ENCODE measurements at regions not wholly inside any gene's neighbourhood (a gene's known extent, or its start where the extent isn't known, plus 50 kb on each side); places are given as distances from the start of the nearest gene placed in this dataset.

GRCh38 chr3:19598870-19599269 is 335.1 kb downstream of the EFHB start:
- Histone ChIP-seq H3K27me3 (ENCODE audit: control insufficient read depth, insufficient read depth, low read length) (no peaks in the 10 kb centered on the region), H3K27ac (ENCODE audit: low read length) (no peak overlapping the region), H3K36me3 (ENCODE audit: control insufficient read depth, low read depth, low read length) (no peaks in the 10 kb centered on the region), H3K9ac (ENCODE audit: low read length) (no peak overlapping the region), H3K4me1 (ENCODE audit: control insufficient read depth, low read depth, low read length) (no peaks in the 10 kb centered on the region), H3K4me3 (ENCODE audit: low read length) (no peak overlapping the region), H3K9me3 (ENCODE audit: control insufficient read depth, low read depth, low read length) (no peaks in the 10 kb centered on the region)

- Histone ChIP-seq H3K9ac (ENCODE audit: low read length) (no peak overlapping the region), H3K9me3 (ENCODE audit: control insufficient read depth, low read depth, low read length) (no peaks in the 10 kb centered on the region), H3K4me3 (ENCODE audit: low read length) (no peak overlapping the region), H3K27ac (ENCODE audit: low read length) (no peak overlapping the region), H3K27me3 (ENCODE audit: control insufficient read depth, insufficient read depth, low read length) (no peaks in the 10 kb centered on the region), H3K4me1 (ENCODE audit: control insufficient read depth, low read depth, low read length) (no peaks in the 10 kb centered on the region), H3K36me3 (ENCODE audit: control insufficient read depth, low read depth, low read length) (no peaks in the 10 kb centered on the region)
Observed at GRCh38 chr3:19596408-19596807, 337.6 kb downstream of the EFHB start.

- Histone ChIP-seq H3K27ac (ENCODE audit: low read length) (no peak overlapping the region), H3K4me1 (ENCODE audit: control insufficient read depth, low read depth, low read length) (no peaks in the 10 kb centered on the region), H3K36me3 (ENCODE audit: control insufficient read depth, low read depth, low read length) (no peaks in the 10 kb centered on the region), H3K27me3 (ENCODE audit: control insufficient read depth, insufficient read depth, low read length) (no peaks in the 10 kb centered on the region), H3K9ac (ENCODE audit: low read length) (no peak overlapping the region), H3K4me3 (ENCODE audit: low read length) (no peak overlapping the region), H3K9me3 (ENCODE audit: control insufficient read depth, low read depth, low read length) (no peaks in the 10 kb centered on the region)
Observed at GRCh38 chr3:19595884-19596283, 338.1 kb downstream of the EFHB start.
